ENCODE measurements at regions not wholly inside any gene's neighbourhood (a gene's known extent, or its start where the extent isn't known, plus 50 kb on each side); places are given as distances from the start of the nearest gene placed in this dataset.

DNA sequence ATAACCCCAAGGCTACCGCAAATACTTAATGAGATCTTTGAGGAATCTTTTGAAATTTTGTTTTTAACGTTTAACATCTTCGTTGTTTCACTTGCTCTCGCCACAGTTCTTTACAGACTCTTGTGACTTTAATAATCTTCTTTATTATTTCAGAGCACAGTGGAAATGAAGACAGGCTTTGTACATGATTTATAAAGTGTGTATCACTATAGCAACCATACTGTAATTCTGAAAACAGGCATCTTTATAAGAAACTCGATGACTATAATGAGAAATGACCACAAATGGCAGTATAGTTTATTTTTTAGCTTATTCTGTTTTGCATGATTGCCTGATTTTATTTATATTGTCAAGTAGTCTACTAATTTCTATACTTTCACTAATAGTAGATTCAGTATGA is 224.4 kb upstream of the GALNTL6 start:
- Histone ChIP-seq H3K9me3 (ENCODE audit: control insufficient read depth, low read length) (no peaks in the 10 kb centered on the region), H3K9ac (no peak overlapping the region), H3K36me3 (ENCODE audit: control insufficient read depth, insufficient read depth, low read length) (no peaks in the 10 kb centered on the region), H3K27ac (no peak overlapping the region), H3K4me3 (ENCODE audit: low read depth, low read length) (no peak overlapping the region), H3K27me3 (ENCODE audit: control insufficient read depth, insufficient read depth, low read length) (no peaks in the 10 kb centered on the region), H2AFZ (no peak overlapping the region), H3K4me2 (ENCODE audit: low read length) (no peak overlapping the region), H3K4me1 (no peaks in the 10 kb centered on the region), H3K79me2 (no peaks in the 10 kb centered on the region)
- TF ChIP-seq, protein P1, sequence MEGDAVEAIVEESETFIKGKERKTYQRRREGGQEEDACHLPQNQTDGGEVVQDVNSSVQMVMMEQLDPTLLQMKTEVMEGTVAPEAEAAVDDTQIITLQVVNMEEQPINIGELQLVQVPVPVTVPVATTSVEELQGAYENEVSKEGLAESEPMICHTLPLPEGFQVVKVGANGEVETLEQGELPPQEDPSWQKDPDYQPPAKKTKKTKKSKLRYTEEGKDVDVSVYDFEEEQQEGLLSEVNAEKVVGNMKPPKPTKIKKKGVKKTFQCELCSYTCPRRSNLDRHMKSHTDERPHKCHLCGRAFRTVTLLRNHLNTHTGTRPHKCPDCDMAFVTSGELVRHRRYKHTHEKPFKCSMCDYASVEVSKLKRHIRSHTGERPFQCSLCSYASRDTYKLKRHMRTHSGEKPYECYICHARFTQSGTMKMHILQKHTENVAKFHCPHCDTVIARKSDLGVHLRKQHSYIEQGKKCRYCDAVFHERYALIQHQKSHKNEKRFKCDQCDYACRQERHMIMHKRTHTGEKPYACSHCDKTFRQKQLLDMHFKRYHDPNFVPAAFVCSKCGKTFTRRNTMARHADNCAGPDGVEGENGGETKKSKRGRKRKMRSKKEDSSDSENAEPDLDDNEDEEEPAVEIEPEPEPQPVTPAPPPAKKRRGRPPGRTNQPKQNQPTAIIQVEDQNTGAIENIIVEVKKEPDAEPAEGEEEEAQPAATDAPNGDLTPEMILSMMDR (IDR thresholded peaks at IDR 0.05): no peak

DNA sequence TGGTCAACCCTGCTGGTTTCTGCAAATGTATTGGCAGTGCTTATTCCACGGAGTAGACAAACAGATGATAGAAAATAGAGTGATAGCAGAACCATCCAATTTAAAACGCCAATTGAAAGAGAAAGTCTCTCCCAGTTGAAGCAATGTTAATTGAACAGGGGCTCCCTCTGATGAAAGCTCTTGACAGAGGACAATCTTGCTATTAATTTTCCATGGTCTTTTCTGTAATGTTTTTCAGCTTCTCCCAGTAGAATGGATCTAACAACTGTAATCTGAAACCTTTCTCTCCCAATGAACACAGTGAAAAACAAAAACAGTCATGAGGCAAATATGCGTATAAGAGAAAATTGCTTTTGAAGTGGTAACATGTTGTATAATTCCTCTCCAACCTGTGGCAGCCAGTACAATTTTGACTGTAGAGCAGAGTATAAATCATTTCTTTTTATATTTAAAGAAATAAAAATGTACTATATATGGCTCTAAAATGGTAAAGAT is 225.1 kb upstream of the GALNTL6 start:
- Histone ChIP-seq H2AFZ (no peak overlapping the region), H3K9me3 (ENCODE audit: control insufficient read depth, low read length) (peaks cover 4% of the 10 kb centered on the region), H3K4me1 (no peaks in the 10 kb centered on the region), H3K27ac (no peak overlapping the region), H3K4me3 (ENCODE audit: low read depth, low read length) (no peak overlapping the region), H3K36me3 (ENCODE audit: control insufficient read depth, insufficient read depth, low read length) (no peaks in the 10 kb centered on the region), H3K9ac (no peak overlapping the region), H3K27me3 (ENCODE audit: control insufficient read depth, insufficient read depth, low read length) (no peaks in the 10 kb centered on the region), H3K79me2 (no peaks in the 10 kb centered on the region), H3K4me2 (ENCODE audit: low read length) (no peak overlapping the region)
- TF ChIP-seq, protein P1 (IDR thresholded peaks at IDR 0.05): no peak

DNA sequence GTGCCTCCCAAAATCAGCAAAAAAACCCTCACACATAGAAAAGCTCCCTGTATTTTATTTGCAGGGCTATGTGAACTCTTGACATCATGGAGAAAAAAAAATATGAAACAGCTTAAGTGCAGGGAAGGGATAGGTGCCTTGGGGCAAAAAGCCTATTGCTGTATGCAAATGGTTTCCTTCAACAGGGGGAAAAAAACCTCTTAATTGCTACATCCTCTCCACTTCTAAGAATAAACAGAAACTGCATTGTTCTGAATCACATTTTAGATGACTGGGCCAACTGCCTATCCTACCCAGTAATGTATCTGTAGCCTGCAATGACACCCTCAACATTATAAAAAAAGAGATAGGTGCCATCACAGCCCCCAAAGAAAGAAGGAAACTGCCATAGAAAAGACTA is 229.4 kb upstream of the GALNTL6 start:
- no peak overlapping the region for H3K27ac ChIP-seq
- no peaks in the 10 kb centered on the region for H3K79me2 ChIP-seq
- TF ChIP-seq, protein P1 (IDR thresholded peaks at IDR 0.05): no peak
- no peak overlapping the region for H3K4me2 ChIP-seq (ENCODE audit: low read length)
- no peaks in the 10 kb centered on the region for H3K4me1 ChIP-seq
- no peaks in the 10 kb centered on the region for H3K27me3 ChIP-seq (ENCODE audit: control insufficient read depth, insufficient read depth, low read length)
- H3K9ac ChIP-seq: no peak overlapping the region
- H3K36me3 ChIP-seq (ENCODE audit: control insufficient read depth, insufficient read depth, low read length): no peaks in the 10 kb centered on the region
- H3K9me3 ChIP-seq (ENCODE audit: control insufficient read depth, low read length): peaks cover 5% of the 10 kb centered on the region
- H2AFZ ChIP-seq: no peak overlapping the region
- H3K4me3 ChIP-seq (ENCODE audit: low read depth, low read length): no peak overlapping the region

DNA sequence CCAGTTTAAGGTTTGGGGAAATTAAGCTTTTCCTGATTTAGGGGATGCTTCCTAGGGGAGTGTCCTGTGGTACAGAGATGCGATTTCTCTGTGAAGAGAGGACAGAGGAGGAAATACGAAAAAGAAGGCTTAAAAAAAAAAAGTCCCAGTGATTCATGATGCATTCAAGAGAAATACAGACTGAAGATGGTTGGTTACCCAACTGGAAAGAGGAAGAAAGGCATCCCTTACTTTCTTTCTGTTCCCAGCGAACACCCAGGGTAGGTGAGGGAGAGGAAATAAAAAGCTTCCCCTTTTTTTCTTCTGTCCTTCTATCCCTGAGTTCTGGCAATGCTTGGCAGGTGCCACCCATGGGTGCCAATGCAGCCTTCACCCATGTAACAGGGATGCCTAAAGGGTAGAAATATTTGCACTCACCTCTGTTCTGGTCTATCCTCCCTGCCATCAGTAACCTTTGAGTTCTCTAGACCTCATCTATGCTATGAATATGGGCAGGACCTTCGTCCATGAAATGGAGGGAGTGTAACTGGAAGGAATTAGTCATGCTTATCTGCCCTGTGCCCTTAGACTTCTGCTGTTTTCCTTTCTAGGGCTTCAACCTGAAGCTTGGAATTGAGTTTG is 230.1 kb upstream of the GALNTL6 start:
- no peak overlapping the region for H2AFZ ChIP-seq
- peaks cover 5% of the 10 kb centered on the region for H3K9me3 ChIP-seq (ENCODE audit: control insufficient read depth, low read length)
- H3K79me2 ChIP-seq: no peaks in the 10 kb centered on the region
- H3K36me3 ChIP-seq (ENCODE audit: control insufficient read depth, insufficient read depth, low read length): no peaks in the 10 kb centered on the region
- no peak overlapping the region for H3K27ac ChIP-seq
- TF ChIP-seq, protein P1 (IDR thresholded peaks at IDR 0.05): no peak
- no peak overlapping the region for H3K9ac ChIP-seq
- no peak overlapping the region for H3K4me3 ChIP-seq (ENCODE audit: low read depth, low read length)
- H3K4me1 ChIP-seq: no peaks in the 10 kb centered on the region
- H3K4me2 ChIP-seq (ENCODE audit: low read length): no peak overlapping the region
- no peaks in the 10 kb centered on the region for H3K27me3 ChIP-seq (ENCODE audit: control insufficient read depth, insufficient read depth, low read length)

DNA sequence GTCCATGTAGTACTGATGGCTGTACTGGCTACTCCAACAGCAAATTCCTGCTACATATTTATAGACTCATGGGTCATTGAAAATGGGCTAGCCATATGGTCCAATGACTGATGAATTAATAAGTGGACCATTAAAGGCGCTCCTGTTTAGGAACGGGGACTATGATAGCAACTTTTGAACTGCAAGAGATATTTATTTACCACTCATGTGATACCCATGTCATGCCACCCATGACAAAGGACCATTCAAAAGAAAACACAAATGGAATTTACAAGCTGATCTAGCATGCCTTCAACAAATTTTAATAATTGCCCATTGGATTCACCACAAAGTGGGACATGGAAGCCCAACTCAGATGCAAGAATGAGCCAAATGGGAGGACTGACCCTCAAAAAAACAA is 240.0 kb upstream of the GALNTL6 start:
- H3K9ac ChIP-seq: no peak overlapping the region
- H3K36me3 ChIP-seq (ENCODE audit: control insufficient read depth, insufficient read depth, low read length): no peaks in the 10 kb centered on the region
- H3K4me1 ChIP-seq: no peaks in the 10 kb centered on the region
- no peak overlapping the region for H2AFZ ChIP-seq
- H3K4me3 ChIP-seq (ENCODE audit: low read depth, low read length): no peak overlapping the region
- no peaks in the 10 kb centered on the region for H3K79me2 ChIP-seq
- no peak overlapping the region for H3K4me2 ChIP-seq (ENCODE audit: low read length)
- no peaks in the 10 kb centered on the region for H3K9me3 ChIP-seq (ENCODE audit: control insufficient read depth, low read length)
- H3K27me3 ChIP-seq (ENCODE audit: control insufficient read depth, insufficient read depth, low read length): no peaks in the 10 kb centered on the region
- no peak overlapping the region for H3K27ac ChIP-seq
- TF ChIP-seq, protein P1 (IDR thresholded peaks at IDR 0.05): no peak

Data from parathyroid adenoma (tissue), 2 donors.